H1 (cell line): ENCODE measurements at regions not wholly inside any gene's neighbourhood (a gene's known extent, or its start where the extent isn't known, plus 50 kb on each side); places are given as distances from the start of the nearest gene placed in this dataset.
A peak's percentile ranks its signal among the peaks of the same experiment; 100 is the strongest.

ENCODE experiments used
- CTCF ChIA-PET: fragments of 300-600 bp; sonication (Branson Sonifier 250); formaldehyde crosslinking; loops from one replicate; lab custom pipeline; 2021; ENCODE audit not compliant: partially characterized antibody; lab: Charles Lee
- POLR2A ChIA-PET: fragments of 300-600 bp; sonication (Branson Sonifier 250); formaldehyde crosslinking; loops from one replicate; lab custom pipeline; 2021; ENCODE audit warnings: inconsistent platforms; ENCODE audit not compliant: partially characterized antibody; lab: Charles Lee
- DNase-seq, 2 experiments: peaks; one replicate each; pipeline versions ENCODE4 v3.0.0 to v3.0.0-alpha.2; 2010 to 2022; ENCODE audit warnings: low spot score in 2 of 2, low read depth in 1 of 2, mixed read lengths in 1 of 2
- FAIRE-seq: peaks from 2 replicates; lab custom pipeline; 2011; peaks lifted over from hg19 to GRCh38; lab: Jason Lieb, UNC
- H2AFZ ChIP-seq: 2 replicates; pipeline ENCODE4 v1.8.1; 2012; ENCODE audit warnings: low read length, inconsistent platforms
- H2AK5ac ChIP-seq: 2 replicates; pipeline ENCODE4 v1.6.1; 2013; ENCODE audit warnings: low read depth, low read length
- H2BK120ac ChIP-seq: replicated peaks from 2 replicates; pipeline ENCODE3; 2013; ENCODE audit warnings: low read depth, low read length, inconsistent platforms
- H2BK12ac ChIP-seq: 2 replicates; pipeline ENCODE4 v1.6.1; 2013; ENCODE audit warnings: low read depth, low read length
- H2BK15ac ChIP-seq: 2 replicates; pipeline ENCODE4 v1.6.1; 2013; ENCODE audit warnings: low read length
- H2BK20ac ChIP-seq: 2 replicates; pipeline ENCODE4 v1.6.1; 2013; ENCODE audit warnings: low read length
- H2BK5ac ChIP-seq: 2 replicates; pipeline ENCODE4 v1.6.1; 2013; ENCODE audit warnings: low read depth, low read length
- H3K14ac ChIP-seq: 2 replicates; pipeline ENCODE4 v1.6.1; 2013; ENCODE audit warnings: inconsistent platforms; ENCODE audit not compliant: insufficient read length
- H3K18ac ChIP-seq: 2 replicates; pipeline ENCODE4 v1.6.1; 2013; ENCODE audit warnings: low read length; ENCODE audit errors: extremely low read depth
- H3K23ac ChIP-seq: 2 replicates; pipeline ENCODE4 v1.6.1; 2013; ENCODE audit warnings: inconsistent platforms; ENCODE audit not compliant: insufficient read length
- H3K23me2 ChIP-seq: 2 replicates; pipeline ENCODE4 v1.6.1; 2013; ENCODE audit warnings: low read depth, low read length
- H3K27ac ChIP-seq: 2 replicates; pipeline ENCODE4 v1.6.1; 2011; ENCODE audit warnings: low read depth, low read length, inconsistent platforms
- H3K27me3 ChIP-seq, 4 experiments: replicated peaks in 1 of 4; 1 replicate in 1 of 4; 2 replicates in 3 of 4; pipeline versions ENCODE4 v1.6.1 to v1.8.1; 2011 to 2013; ENCODE audit warnings: low read length in 3 of 4, mild to moderate bottlenecking in 3 of 4, inconsistent platforms in 2 of 4, mixed read lengths in 2 of 4, moderate library complexity in 1 of 4; ENCODE audit not compliant: control insufficient read depth in 3 of 4, insufficient read depth in 3 of 4; ENCODE audit errors: extremely low read depth in 1 of 4
- H3K36me3 ChIP-seq, 4 experiments: 2 replicates each; pipeline versions ENCODE4 v1.6.1 to v1.8.1; 2011 to 2013; ENCODE audit warnings: mild to moderate bottlenecking in 4 of 4, low read length in 3 of 4, moderate library complexity in 2 of 4, control low read depth in 1 of 4, inconsistent platforms in 1 of 4; ENCODE audit not compliant: insufficient read depth in 4 of 4, control insufficient read depth in 2 of 4
- H3K4ac ChIP-seq: replicated peaks from 2 replicates; pipeline ENCODE3; 2013; ENCODE audit warnings: low read length, low read depth, mixed read lengths, inconsistent platforms; ENCODE audit not compliant: insufficient read length
- H3K4me1 ChIP-seq, 4 experiments: replicated peaks in 1 of 4; 1 replicate in 1 of 4; 2 replicates in 3 of 4; pipeline versions ENCODE4 v1.6.1 to v1.8.1; 2011 to 2013; ENCODE audit warnings: low read length in 3 of 4, inconsistent platforms in 2 of 4, mixed read lengths in 1 of 4; ENCODE audit not compliant: insufficient read depth in 4 of 4, control insufficient read depth in 3 of 4
- H3K4me2 ChIP-seq, 2 experiments: 2 replicates each; pipeline versions ENCODE4 v1.6.1 to v1.8.1; 2011 to 2013; ENCODE audit warnings: low read depth in 2 of 2, low read length in 2 of 2, control low read depth in 1 of 2, inconsistent platforms in 1 of 2, mild to moderate bottlenecking in 1 of 2; ENCODE audit not compliant: insufficient read depth in 1 of 2
- H3K4me3 ChIP-seq, 4 experiments: fragments of 200-600, 300-600 bp in 1 of 4; sonication (generic), shearing (Covaris generic), sonication (Bioruptor Twin) in 1 of 4; 2 replicates each; pipeline versions ENCODE4 v1.5.1 to v1.8.1; 2011 to 2016; ENCODE audit warnings: low read length in 4 of 4, low read depth in 3 of 4, control low read depth in 2 of 4, inconsistent platforms in 2 of 4, mild to moderate bottlenecking in 2 of 4, mixed read lengths in 1 of 4, moderate library complexity in 1 of 4; ENCODE audit not compliant: insufficient read depth in 2 of 4; ENCODE audit errors: extremely low read depth in 1 of 4
- H3K56ac ChIP-seq: replicated peaks from 2 replicates; pipeline ENCODE3; 2013; ENCODE audit warnings: low read depth, mild to moderate bottlenecking, mixed read lengths, low read length, inconsistent platforms; ENCODE audit not compliant: insufficient read length
- H3K79me1 ChIP-seq: 2 replicates; pipeline ENCODE4 v1.6.1; 2013; ENCODE audit warnings: low read depth, low read length, control low read depth
- H3K79me2 ChIP-seq, 2 experiments: 2 replicates each; pipeline versions ENCODE4 v1.6.1 to v1.8.1; 2012 to 2013; ENCODE audit warnings: low read length in 2 of 2, mild to moderate bottlenecking in 2 of 2, inconsistent platforms in 1 of 2; ENCODE audit not compliant: insufficient read depth in 2 of 2, control insufficient read depth in 1 of 2
- H3K9ac ChIP-seq, 4 experiments: replicated peaks in 1 of 4; 1 replicate in 1 of 4; 2 replicates in 3 of 4; pipeline versions ENCODE4 v1.6.1 to v1.8.1; 2011 to 2013; ENCODE audit warnings: low read depth in 3 of 4, low read length in 3 of 4, control low read depth in 2 of 4, mild to moderate bottlenecking in 2 of 4, moderate library complexity in 2 of 4, inconsistent platforms in 1 of 4; ENCODE audit errors: extremely low read depth in 1 of 4
- H3K9me3 ChIP-seq, 2 experiments: 2 replicates each; pipeline versions ENCODE4 v1.6.1 to v1.8.1; 2012 to 2013; ENCODE audit warnings: mild to moderate bottlenecking in 2 of 2, moderate library complexity in 2 of 2, control low read depth in 1 of 2, inconsistent platforms in 1 of 2, low read depth in 1 of 2, low read length in 1 of 2, mixed read lengths in 1 of 2; ENCODE audit not compliant: insufficient read depth in 2 of 2
- H4K20me1 ChIP-seq, 2 experiments: replicated peaks in 1 of 2; 2 replicates each; pipeline versions ENCODE3 to v1.8.1; 2011 to 2013; ENCODE audit warnings: inconsistent platforms in 2 of 2, low read length in 2 of 2, mild to moderate bottlenecking in 1 of 2; ENCODE audit not compliant: insufficient read depth in 2 of 2, control insufficient read depth in 1 of 2
- H4K5ac ChIP-seq: 2 replicates; pipeline ENCODE4 v1.6.1; 2013; ENCODE audit warnings: low read length, low read depth, mixed read lengths, inconsistent platforms; ENCODE audit not compliant: insufficient read length
- H4K8ac ChIP-seq: 2 replicates; pipeline ENCODE4 v1.8.0; 2013; ENCODE audit warnings: mild to moderate bottlenecking, moderate library complexity, low read length, inconsistent platforms; ENCODE audit not compliant: insufficient read depth; ENCODE audit errors: extremely low read depth
- H4K91ac ChIP-seq: replicated peaks from 2 replicates; pipeline ENCODE3; 2013; ENCODE audit warnings: low read length, mixed read lengths, inconsistent platforms; ENCODE audit not compliant: insufficient read length
- ATF3 ChIP-seq: IDR thresholded peaks from 2 replicates; pipeline ENCODE4 v1.6.1; 2011; ENCODE audit warnings: low read depth, mild to moderate bottlenecking, low read length; ENCODE audit not compliant: insufficient read depth
- CREB1 ChIP-seq: IDR thresholded peaks from 2 replicates; pipeline ENCODE4 v1.6.1; 2012; ENCODE audit warnings: inconsistent platforms
- EZH2 ChIP-seq: fragments of 200-600 bp; sonication (generic); IDR thresholded peaks from 2 replicates; pipeline ENCODE4 v1.7.1; 2012; ENCODE audit warnings: low read depth, mild to moderate bottlenecking, moderate library complexity, low read length, inconsistent platforms; ENCODE audit not compliant: severe bottlenecking
- HDAC2 ChIP-seq, 2 experiments: fragments of 300-600 bp in 1 of 2; sonication (generic) in 1 of 2; IDR thresholded peaks; 2 replicates each; pipeline ENCODE4 v1.6.1; 2011 to 2012; ENCODE audit warnings: low read depth in 2 of 2, low read length in 2 of 2, mild to moderate bottlenecking in 2 of 2, moderate library complexity in 2 of 2, borderline replicate concordance in 1 of 2, inconsistent platforms in 1 of 2
- NANOG ChIP-seq: IDR thresholded peaks from 2 replicates; pipeline ENCODE4 v1.6.1; 2011; ENCODE audit warnings: low read length, low read depth, mild to moderate bottlenecking, inconsistent platforms; ENCODE audit not compliant: insufficient read depth, poor library complexity, severe bottlenecking
- SIN3A ChIP-seq, 2 experiments: IDR thresholded peaks in 1 of 2; conservative IDR thresholded peaks in 1 of 2; 2 replicates each; pipeline ENCODE4 v1.6.1; 2011 to 2012; ENCODE audit warnings: low read length in 2 of 2, improper control_type of control experiment in 1 of 2, low read depth in 1 of 2, mild to moderate bottlenecking in 1 of 2
- SUZ12 ChIP-seq: fragments of 200-600 bp; sonication (generic); IDR thresholded peaks from 2 replicates; pipeline ENCODE4 v1.6.1; 2012; ENCODE audit warnings: mild to moderate bottlenecking, inconsistent platforms, low read length, moderate library complexity, mixed read lengths
- TCF12 ChIP-seq: IDR thresholded peaks from 2 replicates; pipeline ENCODE4 v1.6.1; 2011; ENCODE audit warnings: low read depth, mild to moderate bottlenecking, low read length
- ZNF274 ChIP-seq: IDR thresholded peaks from 2 replicates; pipeline ENCODE4 v1.7.0; 2012; ENCODE audit warnings: low read length, borderline replicate concordance; ENCODE audit errors: extremely low read depth
- WGBS, 2 experiments: shearing (Covaris generic) in 1 of 2; methylation state at CpG; one replicate each; pipeline versions ENCODE4 v1.1.6 to v1.1.7; 2013 to 2015; ENCODE audit warnings: low lambda C conversion rate in 2 of 2, mixed read lengths in 2 of 2, inconsistent platforms in 1 of 2, low coverage in 1 of 2, missing lambda C conversion rate in 1 of 2; ENCODE audit not compliant: insufficient replicate concordance in 2 of 2, insufficient coverage in 1 of 2, insufficient read length in 1 of 2; ENCODE audit errors: extremely low coverage in 1 of 2, missing lambda C conversion rate in 1 of 2; 5-methylcytosine and 5-hydroxymethylcytosine counted together
- TF ChIP-seq, protein P1 (sequence below): IDR thresholded peaks from 2 replicates; pipeline ENCODE4 v1.6.1; 2011; ENCODE audit warnings: low read length, improper control_type of control experiment

DNA sequence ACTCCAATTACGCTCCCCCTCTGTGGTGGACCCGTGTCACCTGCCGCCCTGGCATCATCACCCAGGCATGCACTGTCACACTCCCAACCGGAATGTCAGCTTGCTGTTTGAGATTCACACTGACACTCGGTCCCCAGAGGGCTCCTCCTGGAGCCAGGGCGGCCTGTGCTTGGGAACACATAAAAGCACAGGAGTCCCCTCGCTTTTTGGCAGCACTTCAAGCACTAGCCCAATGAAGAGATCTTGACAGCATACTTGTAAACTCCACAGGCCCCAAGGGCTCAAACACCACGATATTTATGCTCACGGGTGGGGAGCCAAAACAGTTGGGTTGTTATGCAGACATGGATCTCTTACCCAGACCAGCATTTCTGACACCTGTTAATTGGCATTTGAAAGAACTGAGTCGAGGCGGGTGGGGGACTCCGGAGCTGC is 90.8 kb upstream of the EGFLAM start:
- FAIRE-seq, result no peak
- Histone ChIP-seq H3K4ac (no peak overlapping the region), H3K14ac (no peak overlapping the region), H3K23ac (no peak overlapping the region), H4K8ac (no peak overlapping the region), H4K20me1 (no peaks in the 10 kb centered on the region), H2BK15ac (no peak overlapping the region), H3K4me1 (peaks cover 3 to 11% (median 8%) of the 10 kb centered on the region in 4 experiments), H3K18ac (no peak overlapping the region), H2AK5ac (no peak overlapping the region), H2AFZ (no peak overlapping the region), H3K23me2 (no peaks in the 10 kb centered on the region), H3K79me2 (no peaks in the 10 kb centered on the region), H2BK120ac (no peak overlapping the region), H3K79me1 (no peaks in the 10 kb centered on the region), H4K91ac (no peak overlapping the region), H3K56ac (no peak overlapping the region), H3K9me3 (no peaks in the 10 kb centered on the region), H2BK20ac (no peak overlapping the region), H3K36me3 (no peaks in the 10 kb centered on the region), H2BK12ac (no peak overlapping the region), H3K27ac (no peak overlapping the region), H4K5ac (no peak overlapping the region), H2BK5ac (no peak overlapping the region), H3K4me3 (peak overlapping the region in 1 of 4 experiments; percentile 31; a peak in 1 of 8 replicates), H3K4me2 (peak overlapping the region; percentile 14 to 42; a peak in 3 of 4 replicates), H3K27me3 (peaks cover 0 to 3% (median 2%) of the 10 kb centered on the region in 4 experiments; a peak in 4 of 7 replicates), H3K9ac (no peak overlapping the region)
- WGBS, 2 experiments, result 26% methylated on average over 11 of the region's 12 CpGs; no CpG with 5 or more reads in 1 of the 2 experiments
- ChIA-PET POLR2A (no interaction called here), CTCF (interaction anchor here (0.9 to 1.9 kb wide), 4 partner anchors 11 to 60 kb away, joined by 3 to 8 read pairs (median 4); no protein-coding TSS in a partner anchor)
- DNase-seq, result peak in 1 of 2 experiments; percentile 50
- peak in 1 of 2 experiments; percentile 56; a peak in 1 of 4 replicates for TF ChIP-seq HDAC2 (IDR thresholded peaks at IDR 0.05; ENCODE audit: borderline replicate concordance in 1 of 2, low read depth in 2 of 2, low read length in 2 of 2)
- no peak for TF ChIP-seq ZNF274
- 0 out of 4 replicates have a peak, but pooled peaks of 1 of the 2 experiments have one; percentile 8 for TF ChIP-seq SIN3A (conservative IDR thresholded peaks at IDR 0.05 in 1 of 2, IDR thresholded peaks at IDR 0.05 in 1 of 2; ENCODE audit: low read depth in 1 of 2, low read length in 2 of 2)
- peak; percentile 48 for TF ChIP-seq NANOG
- TF ChIP-seq, protein P1, sequence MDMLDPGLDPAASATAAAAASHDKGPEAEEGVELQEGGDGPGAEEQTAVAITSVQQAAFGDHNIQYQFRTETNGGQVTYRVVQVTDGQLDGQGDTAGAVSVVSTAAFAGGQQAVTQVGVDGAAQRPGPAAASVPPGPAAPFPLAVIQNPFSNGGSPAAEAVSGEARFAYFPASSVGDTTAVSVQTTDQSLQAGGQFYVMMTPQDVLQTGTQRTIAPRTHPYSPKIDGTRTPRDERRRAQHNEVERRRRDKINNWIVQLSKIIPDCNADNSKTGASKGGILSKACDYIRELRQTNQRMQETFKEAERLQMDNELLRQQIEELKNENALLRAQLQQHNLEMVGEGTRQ, result no peak
- no peak for TF ChIP-seq ATF3
- no peak for TF ChIP-seq CREB1
- no peak for TF ChIP-seq SUZ12
- no peak for TF ChIP-seq TCF12
- no peak for TF ChIP-seq EZH2
